HG03159 (cell line): ENCODE measurements at regions not wholly inside any gene's neighbourhood (a gene's known extent, or its start where the extent isn't known, plus 50 kb on each side); places are given as distances from the start of the nearest gene placed in this dataset.
A peak's percentile ranks its signal among the peaks of the same experiment; 100 is the strongest.

Source experiments
- ATAC-seq: cut with Tn5 transposase; IDR thresholded peaks from one replicate; pipeline ENCODE4 v1.9.1; 2021; ENCODE audit warnings: mild to moderate bottlenecking, moderate library complexity; ENCODE audit not compliant: unreplicated experiment

GRCh38 chr1:48164571-48164970 is 57.9 kb upstream of the SLC5A9 start:
- no peak for ATAC-seq

- ATAC-seq, result no peak
Measured at GRCh38 chr1:48160486-48161132, 61.9 kb upstream of the SLC5A9 start.

DNA sequence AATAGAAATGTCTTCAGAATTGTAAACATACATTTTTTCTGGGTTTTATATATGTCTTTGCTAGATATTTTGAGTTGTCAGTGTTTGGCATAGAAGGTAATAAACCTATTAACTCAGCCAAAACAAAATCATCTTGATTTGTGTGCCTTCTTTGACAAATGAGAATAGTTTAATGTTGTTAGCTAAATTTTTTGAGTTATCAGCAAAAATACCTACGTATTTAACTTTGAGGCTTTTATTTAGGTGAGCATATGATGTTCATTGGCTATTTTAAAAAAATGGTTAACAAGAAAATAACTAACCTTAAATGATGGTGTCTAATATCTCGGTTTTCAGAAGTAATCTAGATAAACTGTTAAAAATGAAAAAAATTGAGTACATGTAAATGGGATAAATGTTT is 83.2 kb upstream of the SLC5A9 start:
- no peak for ATAC-seq

GRCh38 chr1:48127735-48128685 is 94.5 kb upstream of the SLC5A9 start:
- no peak for ATAC-seq

GRCh38 chr1:48123647-48124046 is 98.9 kb upstream of the SLC5A9 start:
- no peak for ATAC-seq

GRCh38 chr1:48121955-48122354 is 100.6 kb upstream of the SLC5A9 start:
- no peak for ATAC-seq

DNA sequence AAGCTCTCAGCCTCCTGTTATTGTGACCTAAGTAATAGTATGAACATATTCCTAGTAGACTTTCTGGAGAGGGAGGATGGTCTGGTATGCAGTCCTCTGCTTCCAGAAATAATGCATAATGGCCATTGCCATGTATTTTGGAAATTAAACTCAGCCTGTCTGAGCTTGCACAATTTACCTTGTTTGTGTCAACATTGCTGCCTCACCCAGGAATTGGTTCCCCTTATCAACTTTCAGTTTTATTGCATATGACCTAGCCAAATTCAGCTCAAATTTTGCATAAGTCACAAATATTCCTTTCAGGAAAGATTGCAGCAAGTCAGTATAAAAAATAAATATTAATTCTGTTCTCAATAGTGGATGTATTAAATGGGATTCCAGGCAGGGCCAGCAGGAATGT is 101.9 kb upstream of the SLC5A9 start:
- ATAC-seq, result no peak

GRCh38 chr1:48115835-48116234 is 106.7 kb upstream of the SLC5A9 start:
- ATAC-seq, result no peak

DNA sequence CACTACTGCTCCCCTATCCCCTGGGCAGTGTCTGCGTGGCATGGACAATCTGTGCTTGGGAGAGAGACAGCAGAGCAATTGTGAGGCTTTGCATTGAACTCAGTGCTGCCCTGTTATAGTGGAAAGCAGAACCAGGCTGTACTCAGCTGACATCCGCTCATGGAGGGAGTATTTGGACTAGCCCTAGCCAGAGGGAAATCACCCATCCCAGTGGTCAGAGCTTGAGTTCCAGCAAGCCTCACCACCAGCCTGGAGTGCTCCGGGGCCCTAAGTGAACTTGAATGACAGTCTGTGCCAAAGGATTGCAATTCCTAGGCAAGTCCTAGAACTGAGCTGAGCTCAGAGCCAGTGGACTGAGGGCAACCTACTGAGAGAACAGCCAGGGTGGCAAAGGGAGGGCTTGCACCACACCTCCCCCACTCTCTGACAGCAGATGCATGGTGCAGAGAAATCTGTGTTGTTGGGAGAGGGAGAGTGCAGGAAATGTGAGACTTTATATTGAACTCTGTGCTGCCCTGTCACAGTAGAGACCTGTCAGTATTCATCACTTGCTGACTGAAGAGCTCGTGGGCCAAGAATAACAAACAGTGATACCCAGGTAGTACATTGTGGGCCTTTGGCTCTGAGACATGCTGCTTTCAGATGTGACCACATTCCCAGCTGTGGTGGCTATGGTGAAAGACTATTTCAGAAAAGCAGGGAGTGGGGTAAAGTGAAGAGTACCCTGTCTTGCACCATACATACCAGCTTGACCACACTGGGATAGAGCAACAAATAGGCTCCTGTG is 107.7 kb upstream of the SLC5A9 start:
- ATAC-seq, result no peak

DNA sequence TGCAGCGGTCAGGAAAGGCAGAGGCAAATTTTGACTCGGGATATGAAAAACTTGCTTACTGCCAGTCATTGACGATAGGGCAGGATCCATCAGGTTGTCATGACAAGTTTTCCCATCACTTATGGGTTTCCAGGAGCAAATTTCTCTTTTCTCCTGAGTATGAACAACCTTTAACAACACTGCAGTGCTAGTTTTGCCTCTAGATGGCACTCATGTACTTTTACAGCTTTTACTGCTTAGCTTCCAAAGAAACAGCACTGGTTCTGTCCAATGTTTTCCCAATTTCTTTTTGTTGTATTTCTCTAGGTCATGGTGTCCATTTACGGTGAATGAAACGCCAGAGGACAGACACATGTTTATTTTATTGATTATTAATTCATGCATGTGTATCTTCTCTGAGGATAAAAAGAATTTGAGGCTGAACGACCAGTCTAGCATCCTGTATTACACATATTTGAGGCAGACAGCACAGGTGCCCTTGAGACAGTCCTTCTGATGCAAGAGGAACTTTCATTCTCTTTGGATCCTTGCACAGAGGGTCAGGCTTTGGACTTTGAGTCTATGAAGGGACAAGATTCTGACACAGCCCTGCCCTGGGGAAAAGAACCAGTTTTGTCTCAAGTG is 112.3 kb upstream of the TRABD2B start:
- no peak for ATAC-seq

DNA sequence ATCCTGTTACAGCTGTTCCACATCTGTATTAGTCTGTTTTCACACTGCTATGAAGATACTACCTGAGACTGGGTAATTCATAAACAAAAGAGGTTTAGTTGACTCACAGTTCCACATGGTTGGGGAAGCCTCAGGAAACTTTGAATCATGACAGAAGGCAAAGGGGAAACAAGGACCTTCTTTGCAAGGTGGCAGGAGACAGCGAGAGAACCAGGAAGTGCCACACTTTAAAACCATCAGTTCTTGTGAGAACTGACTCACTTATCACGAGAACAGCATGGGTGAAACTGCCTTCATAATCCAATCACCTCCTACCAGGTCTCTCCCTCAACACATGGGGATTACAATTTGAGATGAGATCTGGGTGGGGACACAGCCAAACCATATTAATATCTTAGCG is 110.3 kb upstream of the TRABD2B start:
- ATAC-seq, result no peak

- no peak for ATAC-seq
Measured at GRCh38 chr1:48106049-48106448, 108.9 kb upstream of the TRABD2B start.

DNA sequence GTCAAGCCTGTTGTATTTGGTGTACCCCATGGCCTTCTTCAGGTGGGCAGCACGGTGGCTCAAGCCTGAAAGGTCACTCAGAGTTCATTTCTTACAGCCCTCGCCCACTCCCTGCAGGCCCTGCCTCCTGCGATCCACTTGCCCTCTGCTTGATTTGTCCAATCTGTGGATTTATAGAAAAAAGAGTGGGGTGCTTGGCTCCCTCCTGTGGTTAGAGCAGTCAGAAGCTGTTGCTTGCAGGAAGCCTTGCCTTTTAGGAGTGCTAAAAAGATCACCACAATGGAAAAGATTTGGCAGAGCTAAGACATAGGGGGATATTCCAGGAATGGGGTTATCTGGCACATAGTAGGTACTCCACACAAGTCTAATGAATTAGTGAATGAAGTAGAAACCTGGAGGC is 108.0 kb upstream of the TRABD2B start:
- ATAC-seq, result no peak

DNA sequence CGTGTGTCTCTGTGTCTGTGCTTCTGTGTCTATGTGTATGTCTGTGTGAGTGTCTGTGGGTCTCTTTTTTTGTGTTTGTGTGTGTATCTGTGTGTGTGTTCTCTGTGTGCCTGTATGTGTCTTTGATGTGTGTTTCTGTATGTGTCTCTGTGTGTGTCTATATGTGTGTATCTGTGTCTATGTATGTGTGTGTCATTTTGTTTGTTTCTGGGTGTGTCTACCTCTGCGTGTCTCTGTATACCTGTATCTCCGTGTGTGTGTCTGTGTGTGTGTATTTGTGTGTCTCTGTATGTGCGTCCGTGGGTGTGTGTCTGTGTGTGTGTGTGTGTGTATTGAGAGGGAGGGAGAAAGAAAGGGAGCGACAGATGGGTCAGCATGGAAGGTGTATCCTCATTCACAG is 106.3 kb upstream of the TRABD2B start:
- ATAC-seq, result no peak

- ATAC-seq, result no peak
Measured at GRCh38 chr1:48102766-48103165, 105.6 kb upstream of the TRABD2B start.

GRCh38 chr1:48099072-48099773 is 102.0 kb upstream of the TRABD2B start:
- ATAC-seq, result no peak

GRCh38 chr1:48093696-48094528 is 96.7 kb upstream of the TRABD2B start:
- peak; percentile 98 for ATAC-seq

- no peak for ATAC-seq
Measured at GRCh38 chr1:48093147-48093546, 96.0 kb upstream of the TRABD2B start.

DNA sequence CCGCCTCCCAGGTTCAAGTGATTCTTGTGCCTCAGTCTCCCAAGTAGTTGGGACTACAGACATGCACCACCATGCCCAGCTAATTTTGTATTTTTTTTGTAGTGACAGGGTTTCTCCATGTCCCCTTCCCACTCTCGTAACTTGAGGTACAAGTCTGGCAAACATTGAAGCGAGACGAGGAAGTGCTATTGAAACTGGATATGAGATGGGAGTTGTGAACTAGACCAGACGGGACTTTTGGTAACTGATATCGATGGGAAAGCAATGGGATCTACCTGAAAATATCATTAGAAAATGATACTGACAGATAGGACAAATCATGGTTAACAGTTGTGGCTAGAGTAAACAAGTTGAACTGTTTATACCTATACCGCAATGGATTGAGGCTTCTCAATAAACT is 95.2 kb upstream of the TRABD2B start:
- no peak for ATAC-seq
